ENCODE measurements at regions not wholly inside any gene's neighbourhood (a gene's known extent, or its start where the extent isn't known, plus 50 kb on each side); places are given as distances from the start of the nearest gene placed in this dataset.

DNA sequence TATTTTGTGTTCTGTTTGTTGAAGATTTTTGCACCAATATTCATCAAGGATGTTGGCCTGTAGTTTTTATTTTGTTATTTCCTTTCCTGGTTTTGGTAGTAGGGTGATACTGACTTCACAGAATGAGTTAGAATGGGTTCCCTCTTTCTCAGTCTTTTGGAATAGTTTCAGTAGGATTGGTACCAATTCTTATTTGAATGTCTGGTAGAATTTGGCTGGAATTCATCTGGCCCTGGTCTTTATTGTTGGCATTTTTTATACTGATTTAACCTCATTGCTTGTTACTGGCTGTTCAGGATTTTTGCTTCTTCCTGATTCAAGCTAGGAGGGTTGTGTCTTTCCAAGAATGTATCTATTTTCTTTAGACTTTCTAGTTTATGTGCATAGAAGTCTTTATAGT lies 263.7 kb downstream of the SOX11 start:
- no peak for DNase-seq (ENCODE audit: low spot score)

DNA sequence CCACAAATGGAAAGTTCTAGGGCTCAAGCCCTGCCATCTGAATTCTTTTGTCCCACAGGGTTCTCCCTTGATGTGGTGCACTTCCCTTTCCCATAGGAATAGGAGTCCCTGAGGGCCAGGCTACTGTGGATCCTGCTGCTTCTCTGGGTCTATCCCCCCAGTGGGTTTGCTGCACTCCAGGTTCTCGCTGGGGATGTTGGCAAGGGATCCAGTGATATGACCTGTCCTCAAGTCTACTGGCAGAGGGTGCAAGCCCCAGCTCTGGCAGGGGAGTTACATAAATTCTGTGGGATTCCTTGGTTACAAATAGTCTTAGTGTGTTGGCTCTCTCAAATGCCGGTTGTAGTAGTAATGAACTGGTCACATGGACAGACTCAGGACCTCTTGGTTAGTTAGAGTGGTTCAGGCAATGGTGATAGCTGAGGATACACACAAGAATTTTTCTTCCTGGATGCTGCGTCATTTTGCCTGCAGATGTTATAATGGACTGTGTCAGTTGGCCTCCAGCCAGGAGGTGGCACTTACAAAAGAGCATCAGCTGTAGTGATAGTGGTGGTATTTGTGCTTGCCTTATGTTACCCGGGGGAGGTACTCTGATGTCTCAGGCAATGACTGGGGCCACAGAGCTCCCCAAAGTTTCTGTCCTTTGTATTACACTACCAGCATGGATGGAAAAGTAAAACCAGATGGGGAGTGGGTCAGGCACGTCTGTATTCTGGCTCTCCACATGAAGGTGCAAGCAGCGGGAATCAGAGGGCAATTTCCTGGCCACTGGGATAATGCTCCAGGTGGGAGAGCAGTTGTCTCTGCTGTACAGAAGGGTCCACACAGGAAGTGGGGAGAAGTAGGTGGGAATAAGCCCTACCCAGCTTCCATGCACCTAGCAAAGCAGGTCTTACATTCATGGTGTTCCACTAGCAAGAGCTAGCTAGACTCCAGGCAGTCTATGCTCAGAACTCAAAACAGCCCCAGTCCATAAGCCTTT lies 267.9 kb downstream of the SOX11 start:
- no peak for DNase-seq (ENCODE audit: low spot score)

DNA sequence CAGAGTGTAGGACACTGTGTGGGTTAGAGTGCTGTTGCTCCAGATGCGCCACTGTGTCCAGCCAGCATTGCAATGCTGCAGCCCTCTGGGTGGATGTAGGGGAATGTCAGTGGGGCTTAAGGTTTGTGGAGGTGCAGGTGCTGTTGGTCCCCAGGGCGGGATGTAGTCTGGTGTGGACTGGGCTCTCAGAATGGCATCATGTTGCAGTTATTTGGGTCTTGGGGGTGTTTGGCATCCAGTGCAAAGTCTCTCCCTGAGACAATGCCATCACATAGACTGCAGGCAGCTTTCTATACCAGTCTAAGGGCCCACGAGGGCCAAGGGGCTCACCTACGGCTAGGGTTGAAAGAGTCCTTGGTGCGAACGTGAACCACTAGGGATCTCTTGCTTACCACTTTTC lies 275.3 kb downstream of the SOX11 start:
- DNase-seq (ENCODE audit: low spot score): no peak

DNA sequence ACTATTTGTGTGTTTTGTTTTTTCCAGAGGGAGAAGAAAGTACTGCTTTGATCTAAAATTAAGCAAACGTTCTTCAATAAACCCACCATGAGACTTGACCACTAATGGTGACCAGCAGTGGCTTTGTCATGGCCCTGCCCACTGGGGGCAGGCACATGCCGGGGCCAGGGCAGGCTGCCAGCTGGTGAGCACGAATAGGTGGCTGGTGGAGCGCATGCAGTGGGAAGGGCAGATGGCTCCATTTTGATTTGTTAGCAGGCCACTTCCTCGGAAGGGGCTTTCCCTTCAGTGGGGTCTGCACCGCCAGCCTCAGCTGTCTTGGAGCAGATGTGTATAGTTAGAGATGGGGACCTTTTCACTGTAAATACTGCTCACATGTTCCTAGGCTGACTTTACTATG lies 277.1 kb downstream of the SOX11 start:
- DNase-seq (ENCODE audit: low spot score): no peak

DNA sequence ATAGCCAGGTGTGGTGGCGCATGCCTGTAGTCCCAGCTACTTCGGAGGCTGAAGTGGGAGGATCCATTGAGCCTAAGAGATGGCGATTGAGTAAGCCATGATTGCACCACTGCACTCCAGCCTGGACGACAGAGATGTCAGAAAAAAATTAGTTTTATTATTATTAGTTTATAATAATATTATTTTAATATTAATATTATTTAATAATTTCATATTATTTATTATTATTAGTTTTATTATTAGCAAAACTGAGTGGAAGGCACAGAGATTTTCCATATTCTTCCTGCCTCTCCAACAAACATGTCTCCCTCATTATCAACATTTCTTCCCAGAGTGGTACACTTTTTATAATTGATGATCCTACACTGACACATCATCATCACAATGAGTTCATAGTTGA lies 278.2 kb downstream of the SOX11 start:
- DNase-seq (ENCODE audit: low spot score): no peak

DNA sequence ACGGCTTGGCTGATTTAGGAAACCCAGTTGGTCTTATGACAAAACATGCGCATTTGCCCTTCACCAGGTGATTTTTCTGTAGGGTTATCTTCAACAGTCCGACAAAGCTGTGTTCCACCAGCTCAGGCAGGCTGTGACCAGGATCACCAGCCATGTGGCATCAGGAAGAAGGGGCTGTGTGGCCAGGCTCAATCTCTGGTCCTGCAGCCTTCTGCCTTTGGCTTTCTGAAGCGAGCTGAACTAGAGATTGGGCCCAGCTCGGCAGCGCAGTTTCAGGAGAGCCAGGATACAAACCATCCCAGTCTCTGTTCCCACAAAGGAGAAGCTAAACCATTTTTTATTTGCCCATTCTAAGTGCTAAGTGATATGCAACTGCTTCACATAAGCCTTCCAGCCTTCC lies 282.3 kb downstream of the SOX11 start:
- no peak for DNase-seq (ENCODE audit: low spot score)

DNA sequence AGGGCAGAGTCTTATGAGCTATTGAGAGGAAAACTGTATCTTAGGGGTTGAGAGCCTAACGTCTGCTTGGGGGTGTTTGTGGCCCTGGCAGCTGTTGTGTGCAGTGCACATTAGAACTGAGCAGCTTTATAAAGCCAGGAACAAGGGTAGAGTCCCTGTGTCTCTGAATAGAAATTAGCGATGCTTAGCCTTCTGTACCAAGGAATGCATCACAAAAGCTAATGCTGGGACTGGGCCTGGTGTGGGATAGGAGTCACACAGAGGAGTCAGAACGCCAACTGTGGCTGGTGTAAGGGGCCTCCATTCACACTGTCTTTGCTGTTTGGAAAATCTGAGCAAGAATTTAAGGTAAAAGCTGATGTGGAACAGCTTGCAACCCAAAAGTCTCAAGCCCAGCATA lies 283.2 kb downstream of the SOX11 start:
- DNase-seq (ENCODE audit: low spot score): no peak

DNA sequence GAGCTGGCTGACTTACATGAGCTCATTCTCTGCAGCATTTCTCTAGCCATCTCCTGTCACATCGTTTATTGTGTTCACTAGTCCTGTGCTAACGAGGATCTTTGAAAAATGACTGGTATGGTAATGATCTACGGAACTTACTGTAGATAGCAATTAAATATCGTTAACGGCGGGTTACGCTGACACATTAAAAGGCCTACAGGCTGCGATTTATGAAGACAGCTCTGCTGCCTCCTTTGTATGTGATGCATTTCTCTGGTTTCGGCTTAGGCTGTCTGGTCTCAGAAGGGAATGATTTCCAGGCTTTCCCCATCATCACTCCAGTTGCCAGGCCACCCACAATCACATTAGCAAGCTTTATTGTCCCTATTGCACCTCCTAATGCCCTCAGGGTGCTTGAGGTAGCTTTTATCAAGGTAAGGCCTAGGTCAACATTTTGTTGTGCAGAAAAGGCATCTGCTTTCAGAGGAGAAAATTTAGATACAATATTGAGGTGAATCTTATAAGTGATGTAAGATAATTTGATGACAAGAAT lies 284.4 kb downstream of the SOX11 start:
- no peak for DNase-seq (ENCODE audit: low spot score)

DNA sequence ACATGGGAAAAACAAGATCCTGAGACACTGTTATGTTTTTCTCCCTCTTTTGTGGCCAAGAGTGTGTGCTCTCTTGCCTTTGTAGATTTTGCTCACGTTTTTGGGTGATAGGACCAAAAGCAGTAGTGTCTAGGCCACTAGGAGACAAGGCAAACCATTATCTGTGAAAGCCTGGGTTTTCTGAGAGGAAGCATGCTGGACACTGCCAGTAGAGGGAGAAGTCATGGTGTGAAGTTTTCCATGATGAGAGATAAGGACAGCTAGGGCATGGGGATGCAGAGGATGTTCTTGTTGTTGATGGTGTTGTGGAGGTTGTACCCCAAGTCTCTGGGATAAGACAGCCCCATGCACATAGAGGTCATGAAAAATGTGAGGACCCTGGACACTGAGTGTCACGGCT lies 285.3 kb downstream of the SOX11 start:
- DNase-seq (ENCODE audit: low spot score): no peak

DNA sequence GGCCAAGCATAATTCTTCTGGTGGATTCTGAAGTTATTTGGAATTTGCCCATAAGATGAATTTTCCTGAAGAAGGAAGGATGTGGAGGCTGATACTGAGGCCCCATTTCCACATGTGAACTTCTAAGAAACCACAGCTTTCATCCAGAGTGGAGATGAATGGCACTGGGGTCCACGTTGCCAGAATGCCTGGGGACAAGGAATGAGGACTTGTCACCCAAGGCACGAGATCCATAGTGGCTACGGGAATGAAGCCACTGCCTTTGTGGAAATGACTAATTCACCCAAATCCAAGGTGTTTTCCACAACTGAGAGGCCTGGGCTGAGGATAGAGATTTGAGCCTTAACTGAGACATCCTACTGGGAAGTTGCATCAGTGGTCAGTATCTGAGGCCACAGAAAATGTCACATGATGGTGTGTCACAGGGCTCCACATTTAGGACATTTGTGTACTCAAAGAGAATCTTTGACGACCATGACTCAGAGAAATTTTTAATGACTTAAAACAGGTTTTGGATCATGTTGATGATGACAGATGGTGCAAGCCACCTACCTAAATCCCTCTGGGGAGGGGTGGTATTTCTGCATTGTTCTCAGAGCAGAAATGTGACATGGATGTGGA lies 286.1 kb downstream of the SOX11 start:
- no peak for DNase-seq (ENCODE audit: low spot score)

DNA sequence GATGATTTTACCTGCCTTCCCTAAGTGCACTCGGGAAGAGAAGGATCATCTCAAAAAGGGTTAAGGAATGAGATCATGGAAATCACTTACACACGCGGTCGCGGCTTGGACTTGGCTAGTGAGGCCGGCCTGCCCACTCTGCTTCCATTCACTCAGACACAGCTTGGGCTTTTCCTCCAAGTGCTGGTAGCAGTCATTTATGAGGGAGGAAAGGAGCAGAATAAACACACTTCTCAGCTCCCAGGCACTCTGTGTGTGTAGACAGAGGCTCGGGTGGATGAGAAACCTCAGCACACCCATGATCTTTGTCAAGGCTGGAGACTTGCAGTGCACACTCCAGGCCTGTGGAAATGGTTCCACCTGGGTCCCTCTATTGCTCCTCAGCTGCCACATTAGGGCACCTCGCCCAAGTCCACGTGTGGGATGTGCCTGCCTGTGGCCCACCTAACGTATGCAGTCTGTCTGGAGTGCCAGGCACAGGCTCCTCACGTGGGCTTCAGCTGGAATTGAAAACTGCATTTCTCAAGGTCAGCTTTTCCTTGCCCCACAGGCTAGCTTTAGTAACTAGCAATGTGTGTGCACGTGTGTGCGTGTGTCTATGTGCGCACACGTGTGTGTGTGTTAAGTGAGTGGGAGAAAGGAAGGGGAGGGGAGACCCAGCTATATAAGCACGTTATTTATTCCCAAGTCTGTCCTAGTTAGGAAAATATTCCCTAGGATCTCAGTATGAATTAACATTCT lies 288.4 kb downstream of the SOX11 start:
- no peak for DNase-seq (ENCODE audit: low spot score)

DNA sequence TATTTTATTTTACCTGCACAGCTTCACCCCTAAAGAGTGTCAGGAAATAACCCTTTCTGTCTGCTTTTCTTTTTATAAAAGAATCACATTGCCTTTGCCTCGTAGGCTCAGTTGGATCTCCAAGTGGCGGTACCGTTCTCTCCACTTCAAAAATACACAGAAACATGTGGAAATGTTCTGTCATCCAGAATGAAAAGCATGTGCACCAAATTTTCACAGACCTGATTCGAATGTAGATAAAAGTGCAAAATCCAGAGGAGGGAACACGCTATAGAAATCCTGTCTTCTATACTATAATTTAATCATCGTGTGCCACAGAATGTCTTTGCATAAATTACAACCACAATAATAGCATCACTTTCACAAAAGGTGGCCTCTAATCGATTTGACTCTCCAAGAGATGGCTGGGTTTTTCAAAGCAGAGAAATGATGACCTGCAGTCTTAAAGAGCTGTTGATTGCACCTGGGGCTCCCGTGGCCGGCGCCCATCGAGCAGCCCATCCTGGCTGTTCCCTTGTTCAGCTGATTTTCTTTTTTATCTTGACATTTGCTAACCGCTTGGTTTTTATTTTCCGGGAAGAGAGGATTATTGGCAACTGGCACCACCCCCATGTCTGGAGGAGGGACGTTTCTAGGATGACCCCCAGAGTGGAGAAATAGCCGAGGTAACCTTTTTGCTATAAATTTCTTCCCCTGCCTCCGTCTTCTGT lies 290.2 kb downstream of the SOX11 start:
- DNase-seq (ENCODE audit: low spot score): no peak

DNA sequence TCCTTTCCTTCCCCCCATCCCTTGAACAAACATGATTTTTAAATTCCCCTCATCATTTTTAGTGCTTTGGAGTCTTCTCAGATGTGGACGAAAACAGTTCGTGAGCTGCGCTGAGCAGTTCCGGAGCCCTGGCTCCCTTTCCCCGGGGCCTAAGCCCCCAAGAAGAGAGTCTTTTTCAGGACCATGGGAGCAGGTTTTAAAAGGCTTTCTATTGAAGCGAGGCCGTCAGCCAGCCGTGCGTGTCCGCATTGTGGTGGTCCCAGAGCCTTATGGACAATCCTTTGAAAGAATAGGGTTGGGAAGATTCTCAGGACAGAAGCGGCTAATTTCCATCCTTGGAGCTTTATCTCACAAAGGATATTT lies 290.7 kb downstream of the SOX11 start:
- no peak for DNase-seq (ENCODE audit: low spot score)

DNA sequence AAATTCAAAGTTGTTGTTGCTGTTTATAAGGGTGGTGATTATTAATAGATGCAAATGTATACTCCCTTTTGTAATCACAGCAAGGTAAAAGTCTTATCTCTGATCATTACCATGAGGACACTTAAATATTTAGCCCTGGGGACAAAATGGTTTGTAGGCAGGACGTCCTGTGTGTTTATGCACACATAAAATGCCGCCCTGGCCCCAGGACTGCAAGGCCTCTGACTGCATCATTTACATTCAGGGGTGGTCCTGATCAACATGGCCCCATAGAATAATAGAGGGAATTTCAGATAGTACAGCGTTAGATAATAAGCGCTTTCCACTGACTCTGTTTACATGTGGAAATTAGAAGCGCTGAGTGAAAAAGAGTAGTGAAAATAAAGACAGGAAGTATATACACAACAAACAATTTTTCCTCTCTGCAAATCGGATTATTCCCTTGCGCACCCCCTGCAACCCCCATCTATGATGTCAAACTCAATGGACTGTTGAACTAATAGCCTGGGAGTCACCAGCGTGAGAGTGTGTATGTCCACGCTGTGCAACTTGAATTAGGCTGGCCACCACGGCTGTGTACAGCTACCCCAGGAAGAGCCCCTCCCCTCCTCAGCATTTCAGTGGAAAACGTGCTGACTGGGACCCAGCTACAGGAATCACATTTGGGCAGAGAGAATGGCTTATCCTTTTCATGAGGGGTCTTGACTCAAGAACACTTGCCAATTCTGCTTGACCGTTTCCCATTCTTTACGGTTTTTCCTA lies 291.5 kb downstream of the SOX11 start:
- DNase-seq (ENCODE audit: low spot score): no peak

DNA sequence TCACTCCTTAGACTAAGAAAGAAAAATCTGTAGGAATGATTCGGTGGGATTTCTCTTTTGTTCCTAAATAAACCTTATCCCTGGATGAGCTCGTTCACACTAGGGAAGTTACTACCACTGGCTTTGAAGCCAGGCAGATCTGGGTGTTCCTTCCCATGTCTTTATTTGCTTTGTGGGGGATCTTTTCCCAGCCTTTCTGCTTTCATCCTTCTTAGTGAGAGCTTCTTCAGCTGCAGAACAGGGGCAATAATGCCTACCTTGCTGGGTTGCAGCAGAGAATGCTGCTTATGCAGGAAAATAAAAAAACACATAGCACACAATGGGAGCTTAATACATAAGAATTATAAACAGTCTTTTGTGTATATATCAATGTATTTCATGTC lies 292.1 kb downstream of the SOX11 start:
- DNase-seq (ENCODE audit: low spot score): no peak

DNA sequence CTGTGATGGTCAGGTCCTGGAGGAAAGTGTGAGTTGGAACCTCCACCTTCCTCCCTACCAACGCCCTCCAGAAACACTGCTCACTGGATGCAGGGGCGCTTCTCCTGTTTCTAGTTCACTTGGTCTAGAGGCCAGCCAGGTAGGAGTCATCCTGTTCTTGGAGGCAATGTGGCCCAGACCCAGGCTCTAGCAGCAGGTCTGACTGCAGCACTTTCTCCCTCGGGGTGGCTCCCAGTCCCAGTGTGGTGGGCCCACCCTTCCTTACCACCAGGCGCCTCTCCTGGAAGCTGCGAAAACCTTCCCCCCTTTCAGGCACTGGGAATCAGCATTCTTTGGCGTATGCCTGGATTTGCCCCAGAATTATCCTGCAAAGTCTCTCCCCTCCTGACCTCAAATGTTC lies 292.8 kb downstream of the SOX11 start:
- DNase-seq (ENCODE audit: low spot score): no peak

DNA sequence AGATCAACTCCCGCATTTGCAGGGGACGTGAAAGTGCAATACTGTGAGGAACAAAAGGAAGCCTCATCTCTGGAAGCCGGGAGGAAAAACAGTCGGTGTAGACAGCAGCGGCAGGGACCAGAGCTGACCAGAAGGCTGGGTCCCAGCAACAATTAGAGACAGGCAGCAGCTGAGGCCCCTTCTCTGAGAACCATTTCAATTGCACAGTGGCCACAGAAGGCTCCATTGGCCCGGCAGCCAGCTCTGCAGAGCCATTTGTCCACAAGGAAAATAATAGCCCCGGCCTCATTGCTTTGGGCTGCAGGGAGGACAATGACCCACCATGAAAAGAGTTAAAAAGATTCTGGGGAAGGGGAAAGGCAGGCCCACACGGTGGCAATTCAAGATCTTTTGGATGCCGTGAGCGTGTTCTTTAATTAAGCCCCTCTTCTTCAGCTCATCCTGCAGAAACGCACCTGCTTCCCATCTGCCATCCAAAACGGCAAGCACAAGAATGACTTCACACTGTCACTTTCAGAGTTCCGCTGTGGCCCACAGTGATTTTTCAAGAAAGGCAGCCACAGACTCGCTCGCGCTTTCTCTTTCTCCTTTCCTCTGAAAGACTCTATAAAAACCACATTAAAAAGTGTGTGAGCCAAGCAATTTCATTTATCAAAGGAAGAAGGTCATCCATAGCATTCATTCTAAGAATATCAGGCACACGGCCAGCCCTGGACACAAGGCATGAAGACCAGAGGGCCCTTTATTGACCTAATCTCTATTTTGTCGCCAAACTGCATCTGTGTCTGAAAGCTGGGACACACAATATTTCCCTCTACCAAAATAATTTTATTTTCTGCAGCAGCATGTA lies 293.6 kb downstream of the SOX11 start:
- no peak for DNase-seq (ENCODE audit: low spot score)

DNA sequence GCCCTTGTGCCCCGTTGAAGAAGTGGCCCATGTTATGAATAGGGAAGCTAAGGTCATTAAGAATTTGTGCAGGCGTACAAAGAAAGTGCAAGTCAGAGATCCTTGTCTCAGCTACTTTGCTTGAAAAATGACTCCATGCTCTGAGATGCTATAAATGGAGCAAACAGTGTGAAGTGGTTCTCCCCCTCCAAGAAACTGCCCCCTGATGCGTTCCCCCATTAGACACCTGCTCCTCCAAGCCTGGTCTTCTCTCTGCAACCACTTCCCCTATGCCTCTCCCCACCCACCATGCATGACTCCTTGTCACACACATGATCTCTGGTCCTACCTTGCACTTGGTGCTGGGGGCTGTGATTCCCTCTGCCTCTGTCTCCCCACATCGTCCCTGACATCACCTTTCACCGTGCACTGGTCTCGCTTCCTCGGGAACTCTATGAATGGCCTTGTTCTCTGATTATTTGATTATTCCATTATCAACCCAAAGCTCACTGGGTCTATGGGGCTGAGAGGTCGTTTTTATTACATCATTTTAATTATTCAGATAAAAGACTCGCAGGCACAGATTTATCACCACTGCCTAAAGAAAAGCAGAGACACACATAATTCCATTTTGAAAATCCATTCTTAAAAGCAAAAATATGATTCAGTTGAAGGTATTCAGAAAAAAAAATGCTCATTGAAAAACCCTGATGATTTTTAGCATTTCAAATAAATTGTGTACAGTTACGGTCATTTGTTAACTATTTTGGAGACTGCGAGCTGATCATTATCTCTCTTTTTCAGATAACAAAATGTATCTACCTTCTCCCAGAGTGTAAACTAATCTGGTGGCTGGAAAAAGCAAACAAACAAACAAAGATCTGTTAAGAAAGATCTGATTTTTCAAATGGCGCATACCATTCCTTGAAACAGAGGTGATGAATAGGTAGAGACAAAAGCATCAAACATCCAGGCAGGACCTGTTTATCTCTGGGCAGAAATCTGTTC lies 294.9 kb downstream of the SOX11 start:
- DNase-seq (ENCODE audit: low spot score): no peak

DNA sequence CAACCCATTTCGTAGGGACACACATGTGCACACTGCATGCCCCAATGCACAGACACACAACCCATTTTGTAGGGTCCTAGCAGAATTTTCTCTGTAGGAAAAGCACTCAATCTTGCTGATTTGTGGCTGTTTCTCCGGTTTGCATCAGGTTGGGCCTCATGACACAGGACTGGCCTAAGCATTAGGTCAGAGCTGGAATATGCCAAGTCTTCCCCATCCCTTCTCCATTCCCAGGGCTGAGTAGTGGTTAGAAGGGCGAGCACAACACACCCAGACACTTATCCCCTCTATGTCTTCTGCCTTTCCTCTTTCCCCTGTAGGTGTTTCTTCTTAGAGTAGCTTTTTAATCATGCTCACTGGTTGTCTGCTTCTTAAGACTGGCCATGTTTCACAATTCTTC lies 295.9 kb downstream of the SOX11 start:
- DNase-seq (ENCODE audit: low spot score): no peak
